ENCODE measurements at regions not wholly inside any gene's neighbourhood (a gene's known extent, or its start where the extent isn't known, plus 50 kb on each side); places are given as distances from the start of the nearest gene placed in this dataset.

DNA sequence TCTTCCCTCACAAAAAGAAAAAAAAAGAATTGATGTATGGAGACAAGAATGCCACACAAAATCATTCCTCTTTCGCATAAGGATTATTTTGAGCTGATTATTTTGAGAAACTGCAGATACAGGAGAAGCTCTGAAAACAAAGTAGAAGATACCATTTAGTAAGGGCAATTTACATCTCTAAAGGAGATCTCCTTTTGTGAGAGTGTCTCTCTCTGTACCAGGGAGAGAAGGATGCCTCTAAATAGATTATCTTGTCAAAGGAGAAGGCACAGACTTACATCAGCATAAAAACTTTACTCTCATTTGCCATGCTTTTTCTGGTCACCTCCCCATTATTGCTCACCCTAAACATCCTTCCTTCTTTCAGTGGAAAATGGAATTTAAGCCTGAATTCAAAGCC, 747.9 kb upstream of the COBL start:
- ATAC-seq (ENCODE audit: insufficient number of reproducible peaks, low FRiP score, low read depth) (no peak), DNase-seq (ENCODE audit: low spot score) (no peak)
- no peak overlapping the region for H3K4me3 ChIP-seq
- no peaks in the 10 kb centered on the region for H3K4me1 ChIP-seq (ENCODE audit: control insufficient read depth in 1 of 2, low read depth in 2 of 2)
- no peak overlapping the region for H3K27ac ChIP-seq
- H3K27me3 ChIP-seq (replicated peaks; ENCODE audit: insufficient read depth): no peaks in the 10 kb centered on the region
- no peak for TF ChIP-seq CTCF (IDR thresholded peaks at IDR 0.05)
- H3K9me3 ChIP-seq: no peaks in the 10 kb centered on the region
- H3K36me3 ChIP-seq: no peaks in the 10 kb centered on the region

- DNase-seq (ENCODE audit: low spot score): no peak
- no peaks in the 10 kb centered on the region for H3K4me1 ChIP-seq (ENCODE audit: control insufficient read depth in 1 of 2, low read depth in 2 of 2)
- no peaks in the 10 kb centered on the region for H3K36me3 ChIP-seq
- TF ChIP-seq CTCF (IDR thresholded peaks at IDR 0.05): no peak
- no peaks in the 10 kb centered on the region for H3K9me3 ChIP-seq
- ATAC-seq (ENCODE audit: insufficient number of reproducible peaks, low FRiP score, low read depth): no peak
- H3K27ac ChIP-seq: no peak overlapping the region
- no peaks in the 10 kb centered on the region for H3K27me3 ChIP-seq (replicated peaks; ENCODE audit: insufficient read depth)
- no peak overlapping the region for H3K4me3 ChIP-seq
These were observed 745.1 kb upstream of the COBL start for GRCh38 chr7:52061666-52062065.

- Histone ChIP-seq H3K4me1 (ENCODE audit: control insufficient read depth in 1 of 2, low read depth in 2 of 2) (no peaks in the 10 kb centered on the region), H3K27me3 (replicated peaks; ENCODE audit: insufficient read depth) (no peaks in the 10 kb centered on the region), H3K27ac (no peak overlapping the region), H3K4me3 (no peak overlapping the region), H3K9me3 (no peaks in the 10 kb centered on the region), H3K36me3 (no peaks in the 10 kb centered on the region)
- ATAC-seq (ENCODE audit: insufficient number of reproducible peaks, low FRiP score, low read depth) (no peak), DNase-seq (ENCODE audit: low spot score) (no peak)
- TF ChIP-seq CTCF (IDR thresholded peaks at IDR 0.05): no peak
These were observed 736.9 kb upstream of the COBL start for GRCh38 chr7:52053525-52053924.

- no peaks in the 10 kb centered on the region for H3K4me1 ChIP-seq (ENCODE audit: control insufficient read depth in 1 of 2, low read depth in 2 of 2)
- no peak for TF ChIP-seq CTCF (IDR thresholded peaks at IDR 0.05)
- H3K4me3 ChIP-seq: no peak overlapping the region
- H3K36me3 ChIP-seq: no peaks in the 10 kb centered on the region
- no peaks in the 10 kb centered on the region for H3K27me3 ChIP-seq (replicated peaks; ENCODE audit: insufficient read depth)
- DNase-seq (ENCODE audit: low spot score) (no peak), ATAC-seq (ENCODE audit: insufficient number of reproducible peaks, low FRiP score, low read depth) (no peak)
- no peaks in the 10 kb centered on the region for H3K9me3 ChIP-seq
- no peak overlapping the region for H3K27ac ChIP-seq
These were observed 714.1 kb upstream of the COBL start for GRCh38 chr7:52030722-52031121.

DNA sequence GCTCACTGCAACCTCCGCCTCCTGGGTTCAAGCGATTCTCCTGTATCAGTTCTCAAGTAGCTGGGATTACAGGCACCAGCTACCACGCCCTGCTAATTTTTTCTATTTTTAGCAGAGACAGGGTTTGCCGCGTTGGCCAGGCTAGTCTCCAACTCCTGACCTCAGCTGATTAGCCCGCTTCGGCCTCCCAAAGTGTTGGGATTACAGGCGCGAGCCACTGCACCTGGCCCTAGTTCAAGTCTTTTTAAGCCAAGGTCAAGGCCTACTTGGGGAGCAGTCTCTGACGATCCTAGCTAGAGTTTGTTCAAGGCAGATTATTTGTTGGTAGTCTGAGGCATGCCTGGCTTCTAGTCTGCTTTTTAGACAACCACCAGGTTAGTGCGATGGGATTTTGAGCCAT, 709.5 kb upstream of the COBL start:
- ATAC-seq (ENCODE audit: insufficient number of reproducible peaks, low FRiP score, low read depth) (no peak), DNase-seq (ENCODE audit: low spot score) (no peak)
- Histone ChIP-seq H3K4me1 (ENCODE audit: control insufficient read depth in 1 of 2, low read depth in 2 of 2) (no peaks in the 10 kb centered on the region), H3K36me3 (no peaks in the 10 kb centered on the region), H3K4me3 (no peak overlapping the region), H3K27me3 (replicated peaks; ENCODE audit: insufficient read depth) (no peaks in the 10 kb centered on the region), H3K27ac (no peak overlapping the region), H3K9me3 (no peaks in the 10 kb centered on the region)
- no peak for TF ChIP-seq CTCF (IDR thresholded peaks at IDR 0.05)
